H1 (cell line): ENCODE measurements at regions not wholly inside any gene's neighbourhood (a gene's known extent, or its start where the extent isn't known, plus 50 kb on each side); places are given as distances from the start of the nearest gene placed in this dataset.

Experiments
- CTCF ChIA-PET: fragments of 300-600 bp; sonication (Branson Sonifier 250); formaldehyde crosslinking; loops from one replicate; lab custom pipeline; 2021; ENCODE audit not compliant: partially characterized antibody; lab: Charles Lee
- POLR2A ChIA-PET: fragments of 300-600 bp; sonication (Branson Sonifier 250); formaldehyde crosslinking; loops from one replicate; lab custom pipeline; 2021; ENCODE audit warnings: inconsistent platforms; ENCODE audit not compliant: partially characterized antibody; lab: Charles Lee
- DNase-seq, 2 experiments: peaks; one replicate each; pipeline versions ENCODE4 v3.0.0 to v3.0.0-alpha.2; 2010 to 2022; ENCODE audit warnings: low spot score in 2 of 2, low read depth in 1 of 2, mixed read lengths in 1 of 2
- FAIRE-seq: peaks from 2 replicates; lab custom pipeline; 2011; peaks lifted over from hg19 to GRCh38; lab: Jason Lieb, UNC
- H2AFZ ChIP-seq: 2 replicates; pipeline ENCODE4 v1.8.1; 2012; ENCODE audit warnings: low read length, inconsistent platforms
- H2AK5ac ChIP-seq: 2 replicates; pipeline ENCODE4 v1.6.1; 2013; ENCODE audit warnings: low read depth, low read length
- H2BK120ac ChIP-seq: replicated peaks from 2 replicates; pipeline ENCODE3; 2013; ENCODE audit warnings: low read depth, low read length, inconsistent platforms
- H2BK12ac ChIP-seq: 2 replicates; pipeline ENCODE4 v1.6.1; 2013; ENCODE audit warnings: low read depth, low read length
- H2BK15ac ChIP-seq: 2 replicates; pipeline ENCODE4 v1.6.1; 2013; ENCODE audit warnings: low read length
- H2BK20ac ChIP-seq: 2 replicates; pipeline ENCODE4 v1.6.1; 2013; ENCODE audit warnings: low read length
- H2BK5ac ChIP-seq: 2 replicates; pipeline ENCODE4 v1.6.1; 2013; ENCODE audit warnings: low read depth, low read length
- H3K14ac ChIP-seq: 2 replicates; pipeline ENCODE4 v1.6.1; 2013; ENCODE audit warnings: inconsistent platforms; ENCODE audit not compliant: insufficient read length
- H3K18ac ChIP-seq: 2 replicates; pipeline ENCODE4 v1.6.1; 2013; ENCODE audit warnings: low read length; ENCODE audit errors: extremely low read depth
- H3K23ac ChIP-seq: 2 replicates; pipeline ENCODE4 v1.6.1; 2013; ENCODE audit warnings: inconsistent platforms; ENCODE audit not compliant: insufficient read length
- H3K23me2 ChIP-seq: 2 replicates; pipeline ENCODE4 v1.6.1; 2013; ENCODE audit warnings: low read depth, low read length
- H3K27ac ChIP-seq: 2 replicates; pipeline ENCODE4 v1.6.1; 2011; ENCODE audit warnings: low read depth, low read length, inconsistent platforms
- H3K27me3 ChIP-seq, 4 experiments: replicated peaks in 1 of 4; 1 replicate in 1 of 4; 2 replicates in 3 of 4; pipeline versions ENCODE4 v1.6.1 to v1.8.1; 2011 to 2013; ENCODE audit warnings: low read length in 3 of 4, mild to moderate bottlenecking in 3 of 4, inconsistent platforms in 2 of 4, mixed read lengths in 2 of 4, moderate library complexity in 1 of 4; ENCODE audit not compliant: control insufficient read depth in 3 of 4, insufficient read depth in 3 of 4; ENCODE audit errors: extremely low read depth in 1 of 4
- H3K36me3 ChIP-seq, 4 experiments: 2 replicates each; pipeline versions ENCODE4 v1.6.1 to v1.8.1; 2011 to 2013; ENCODE audit warnings: mild to moderate bottlenecking in 4 of 4, low read length in 3 of 4, moderate library complexity in 2 of 4, control low read depth in 1 of 4, inconsistent platforms in 1 of 4; ENCODE audit not compliant: insufficient read depth in 4 of 4, control insufficient read depth in 2 of 4
- H3K4ac ChIP-seq: replicated peaks from 2 replicates; pipeline ENCODE3; 2013; ENCODE audit warnings: low read length, low read depth, mixed read lengths, inconsistent platforms; ENCODE audit not compliant: insufficient read length
- H3K4me1 ChIP-seq, 4 experiments: replicated peaks in 1 of 4; 1 replicate in 1 of 4; 2 replicates in 3 of 4; pipeline versions ENCODE4 v1.6.1 to v1.8.1; 2011 to 2013; ENCODE audit warnings: low read length in 3 of 4, inconsistent platforms in 2 of 4, mixed read lengths in 1 of 4; ENCODE audit not compliant: insufficient read depth in 4 of 4, control insufficient read depth in 3 of 4
- H3K4me2 ChIP-seq, 2 experiments: 2 replicates each; pipeline versions ENCODE4 v1.6.1 to v1.8.1; 2011 to 2013; ENCODE audit warnings: low read depth in 2 of 2, low read length in 2 of 2, control low read depth in 1 of 2, inconsistent platforms in 1 of 2, mild to moderate bottlenecking in 1 of 2; ENCODE audit not compliant: insufficient read depth in 1 of 2
- H3K4me3 ChIP-seq, 4 experiments: fragments of 200-600, 300-600 bp in 1 of 4; sonication (generic), shearing (Covaris generic), sonication (Bioruptor Twin) in 1 of 4; 2 replicates each; pipeline versions ENCODE4 v1.5.1 to v1.8.1; 2011 to 2016; ENCODE audit warnings: low read length in 4 of 4, low read depth in 3 of 4, control low read depth in 2 of 4, inconsistent platforms in 2 of 4, mild to moderate bottlenecking in 2 of 4, mixed read lengths in 1 of 4, moderate library complexity in 1 of 4; ENCODE audit not compliant: insufficient read depth in 2 of 4; ENCODE audit errors: extremely low read depth in 1 of 4
- H3K56ac ChIP-seq: replicated peaks from 2 replicates; pipeline ENCODE3; 2013; ENCODE audit warnings: low read depth, mild to moderate bottlenecking, mixed read lengths, low read length, inconsistent platforms; ENCODE audit not compliant: insufficient read length
- H3K79me1 ChIP-seq: 2 replicates; pipeline ENCODE4 v1.6.1; 2013; ENCODE audit warnings: low read depth, low read length, control low read depth
- H3K79me2 ChIP-seq, 2 experiments: 2 replicates each; pipeline versions ENCODE4 v1.6.1 to v1.8.1; 2012 to 2013; ENCODE audit warnings: low read length in 2 of 2, mild to moderate bottlenecking in 2 of 2, inconsistent platforms in 1 of 2; ENCODE audit not compliant: insufficient read depth in 2 of 2, control insufficient read depth in 1 of 2
- H3K9ac ChIP-seq, 4 experiments: replicated peaks in 1 of 4; 1 replicate in 1 of 4; 2 replicates in 3 of 4; pipeline versions ENCODE4 v1.6.1 to v1.8.1; 2011 to 2013; ENCODE audit warnings: low read depth in 3 of 4, low read length in 3 of 4, control low read depth in 2 of 4, mild to moderate bottlenecking in 2 of 4, moderate library complexity in 2 of 4, inconsistent platforms in 1 of 4; ENCODE audit errors: extremely low read depth in 1 of 4
- H3K9me3 ChIP-seq, 2 experiments: 2 replicates each; pipeline versions ENCODE4 v1.6.1 to v1.8.1; 2012 to 2013; ENCODE audit warnings: mild to moderate bottlenecking in 2 of 2, moderate library complexity in 2 of 2, control low read depth in 1 of 2, inconsistent platforms in 1 of 2, low read depth in 1 of 2, low read length in 1 of 2, mixed read lengths in 1 of 2; ENCODE audit not compliant: insufficient read depth in 2 of 2
- H4K20me1 ChIP-seq, 2 experiments: replicated peaks in 1 of 2; 2 replicates each; pipeline versions ENCODE3 to v1.8.1; 2011 to 2013; ENCODE audit warnings: inconsistent platforms in 2 of 2, low read length in 2 of 2, mild to moderate bottlenecking in 1 of 2; ENCODE audit not compliant: insufficient read depth in 2 of 2, control insufficient read depth in 1 of 2
- H4K5ac ChIP-seq: 2 replicates; pipeline ENCODE4 v1.6.1; 2013; ENCODE audit warnings: low read length, low read depth, mixed read lengths, inconsistent platforms; ENCODE audit not compliant: insufficient read length
- H4K8ac ChIP-seq: 2 replicates; pipeline ENCODE4 v1.8.0; 2013; ENCODE audit warnings: mild to moderate bottlenecking, moderate library complexity, low read length, inconsistent platforms; ENCODE audit not compliant: insufficient read depth; ENCODE audit errors: extremely low read depth
- H4K91ac ChIP-seq: replicated peaks from 2 replicates; pipeline ENCODE3; 2013; ENCODE audit warnings: low read length, mixed read lengths, inconsistent platforms; ENCODE audit not compliant: insufficient read length
- JUN ChIP-seq: IDR thresholded peaks from 2 replicates; pipeline ENCODE4 v1.6.1; 2011; ENCODE audit warnings: low read depth, mild to moderate bottlenecking, improper control_type of control experiment, low read length
- JUND ChIP-seq: IDR thresholded peaks from 2 replicates; pipeline ENCODE4 v1.6.1; 2011; ENCODE audit warnings: mild to moderate bottlenecking, improper control_type of control experiment, low read length
- RAD21 ChIP-seq, 2 experiments: IDR thresholded peaks in 1 of 2; conservative IDR thresholded peaks in 1 of 2; 2 replicates each; pipeline ENCODE4 v1.6.1; 2011; ENCODE audit warnings: low read depth in 2 of 2, low read length in 2 of 2, improper control_type of control experiment in 1 of 2, inconsistent platforms in 1 of 2, mild to moderate bottlenecking in 1 of 2, moderate library complexity in 1 of 2
- RXRA ChIP-seq: IDR thresholded peaks from 2 replicates; pipeline ENCODE4 v1.6.1; 2011; ENCODE audit warnings: low read depth, mild to moderate bottlenecking, low read length, moderate library complexity; ENCODE audit not compliant: insufficient read depth
- SAP30 ChIP-seq: fragments of 300-600 bp; sonication (generic); IDR thresholded peaks from 2 replicates; pipeline ENCODE4 v1.7.1; 2012; ENCODE audit warnings: low read length, moderate library complexity, mild to moderate bottlenecking, inconsistent platforms; ENCODE audit not compliant: insufficient read depth, insufficient replicate concordance
- SIN3A ChIP-seq, 2 experiments: IDR thresholded peaks in 1 of 2; conservative IDR thresholded peaks in 1 of 2; 2 replicates each; pipeline ENCODE4 v1.6.1; 2011 to 2012; ENCODE audit warnings: low read length in 2 of 2, improper control_type of control experiment in 1 of 2, low read depth in 1 of 2, mild to moderate bottlenecking in 1 of 2
- SRF ChIP-seq: IDR thresholded peaks from 2 replicates; pipeline ENCODE4 v1.6.1; 2011; ENCODE audit warnings: mild to moderate bottlenecking, low read depth, low read length, moderate library complexity
- TCF12 ChIP-seq: IDR thresholded peaks from 2 replicates; pipeline ENCODE4 v1.6.1; 2011; ENCODE audit warnings: low read depth, mild to moderate bottlenecking, low read length
- TEAD4 ChIP-seq: IDR thresholded peaks from 2 replicates; pipeline ENCODE4 v1.6.1; 2012; ENCODE audit warnings: low read depth, low read length, inconsistent platforms, mixed read lengths
- WGBS, 2 experiments: shearing (Covaris generic) in 1 of 2; methylation state at CpG; one replicate each; pipeline versions ENCODE4 v1.1.6 to v1.1.7; 2013 to 2015; ENCODE audit warnings: low lambda C conversion rate in 2 of 2, mixed read lengths in 2 of 2, inconsistent platforms in 1 of 2, low coverage in 1 of 2, missing lambda C conversion rate in 1 of 2; ENCODE audit not compliant: insufficient replicate concordance in 2 of 2, insufficient coverage in 1 of 2, insufficient read length in 1 of 2; ENCODE audit errors: extremely low coverage in 1 of 2, missing lambda C conversion rate in 1 of 2; 5-methylcytosine and 5-hydroxymethylcytosine counted together
- TF ChIP-seq, protein P1 (sequence below): IDR thresholded peaks from 2 replicates; pipeline ENCODE4 v1.6.1; 2012; ENCODE audit warnings: inconsistent platforms

DNA sequence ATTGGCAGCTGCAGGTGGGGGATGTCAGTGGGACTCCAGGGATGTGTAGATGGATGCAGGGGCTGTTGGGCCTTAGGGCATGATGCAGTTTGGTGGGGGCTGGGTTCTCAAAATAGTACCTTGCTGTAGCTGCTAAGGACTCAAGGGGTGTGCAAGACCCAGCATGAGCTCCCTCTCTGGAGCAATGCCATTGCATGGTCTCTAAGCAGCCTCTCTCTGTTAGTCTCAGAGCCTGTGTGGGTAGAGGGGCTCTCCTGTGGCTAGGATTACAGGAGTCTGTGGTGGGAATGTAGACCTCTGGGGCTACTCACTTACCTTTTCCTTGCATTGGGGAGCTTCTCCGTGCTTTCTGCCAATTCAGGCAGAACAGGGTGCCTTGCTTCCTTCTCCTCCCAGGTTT lies 228.9 kb downstream of the LPIN1 start:
- no peak overlapping the region for H2BK5ac ChIP-seq
- no peak overlapping the region for H2BK12ac ChIP-seq
- 88% methylated on average over 1 of the region's 1 CpG; no CpG with 5 or more reads in 1 of the 2 experiments for WGBS, 2 experiments
- H3K4me2 ChIP-seq, result no peak overlapping the region
- H4K5ac ChIP-seq, result no peak overlapping the region
- no peak overlapping the region for H3K27ac ChIP-seq
- H3K27me3 ChIP-seq, result no peaks in the 10 kb centered on the region
- no peak overlapping the region for H2AK5ac ChIP-seq
- H3K14ac ChIP-seq, result no peak overlapping the region
- H4K20me1 ChIP-seq, result peaks cover 0 to 1% of the 10 kb centered on the region in 2 experiments
- H2AFZ ChIP-seq, result no peak overlapping the region
- H3K79me2 ChIP-seq, result no peaks in the 10 kb centered on the region
- H3K36me3 ChIP-seq, result no peaks in the 10 kb centered on the region
- H3K23ac ChIP-seq, result no peak overlapping the region
- no peak overlapping the region for H2BK15ac ChIP-seq
- H3K4ac ChIP-seq, result peak overlapping the region; percentile 23
- ChIA-PET POLR2A (no interaction called here), CTCF (no interaction called here)
- no peak overlapping the region for H4K91ac ChIP-seq
- no peaks in the 10 kb centered on the region for H3K23me2 ChIP-seq
- H2BK120ac ChIP-seq, result peak overlapping the region; percentile 22
- no peaks in the 10 kb centered on the region for H3K9me3 ChIP-seq
- no peak overlapping the region for H3K9ac ChIP-seq
- no peak overlapping the region for H3K56ac ChIP-seq
- DNase-seq, result no peak
- H3K4me1 ChIP-seq, result peaks cover 0 to 2% (median 0%) of the 10 kb centered on the region in 4 experiments; a peak in 1 of 7 replicates
- H3K79me1 ChIP-seq, result no peaks in the 10 kb centered on the region
- no peak overlapping the region for H2BK20ac ChIP-seq
- no peak for FAIRE-seq
- no peak overlapping the region for H4K8ac ChIP-seq
- H3K4me3 ChIP-seq, result no peak overlapping the region
- TF ChIP-seq, protein P1, sequence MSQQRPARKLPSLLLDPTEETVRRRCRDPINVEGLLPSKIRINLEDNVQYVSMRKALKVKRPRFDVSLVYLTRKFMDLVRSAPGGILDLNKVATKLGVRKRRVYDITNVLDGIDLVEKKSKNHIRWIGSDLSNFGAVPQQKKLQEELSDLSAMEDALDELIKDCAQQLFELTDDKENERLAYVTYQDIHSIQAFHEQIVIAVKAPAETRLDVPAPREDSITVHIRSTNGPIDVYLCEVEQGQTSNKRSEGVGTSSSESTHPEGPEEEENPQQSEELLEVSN, result no peak
- TF ChIP-seq TEAD4 (no peak), JUN (no peak), SRF (no peak), RXRA (no peak), JUND (no peak), TCF12 (no peak), SIN3A (conservative IDR thresholded peaks at IDR 0.05 in 1 of 2, IDR thresholded peaks at IDR 0.05 in 1 of 2; ENCODE audit: low read depth in 1 of 2, low read length in 2 of 2) (no peak), RAD21 (IDR thresholded peaks at IDR 0.05 in 1 of 2, conservative IDR thresholded peaks at IDR 0.05 in 1 of 2; ENCODE audit: low read depth in 2 of 2, low read length in 2 of 2) (no peak), SAP30 (no peak)
- H3K18ac ChIP-seq, result no peak overlapping the region
